ENCODE measurements at regions not wholly inside any gene's neighbourhood (a gene's known extent, or its start where the extent isn't known, plus 50 kb on each side); places are given as distances from the start of the nearest gene placed in this dataset.

DNA sequence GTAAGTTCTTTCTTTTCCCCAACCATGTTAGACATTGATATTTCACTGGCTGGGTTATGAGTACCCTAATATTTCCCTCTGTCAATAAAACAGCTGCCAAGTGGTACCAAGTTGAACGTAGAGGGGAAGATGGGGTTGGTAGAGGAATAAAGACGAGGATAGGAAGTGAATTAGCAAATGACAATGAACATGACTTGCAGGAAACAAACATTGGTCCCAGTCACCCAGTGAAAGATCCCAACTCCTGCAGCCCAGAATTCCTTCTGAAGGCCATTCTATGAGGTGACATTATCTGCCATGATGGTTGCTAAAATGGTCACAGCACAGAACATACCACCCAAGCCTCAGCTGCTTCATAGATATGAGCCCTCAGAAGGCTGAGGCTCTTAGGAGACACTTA, 159.0 kb upstream of the CTNNB1 start:
- Histone ChIP-seq H3K9me3 (ENCODE audit: insufficient read depth in 2 of 2, low read depth in 1 of 2, low read length in 1 of 2) (no peaks in the 10 kb centered on the region), H2BK12ac (ENCODE audit: low read depth, low read length) (no peak overlapping the region), H3K4me2 (ENCODE audit: insufficient read depth in 1 of 2, low read depth in 2 of 2, low read length in 2 of 2) (no peak overlapping the region), H3K14ac (ENCODE audit: insufficient read length) (no peak overlapping the region), H4K20me1 (replicated peaks in 1 of 2; ENCODE audit: control insufficient read depth in 1 of 2, insufficient read depth in 2 of 2, low read length in 2 of 2) (no peaks in the 10 kb centered on the region), H2BK120ac (replicated peaks; ENCODE audit: low read depth, low read length) (no peak overlapping the region), H3K56ac (replicated peaks; ENCODE audit: insufficient read length, low read depth, low read length) (no peak overlapping the region), H4K5ac (ENCODE audit: insufficient read length, low read depth, low read length) (no peak overlapping the region), H3K36me3 (ENCODE audit: control insufficient read depth in 2 of 4, insufficient read depth in 4 of 4, low read length in 3 of 4) (no peaks in the 10 kb centered on the region), H2BK20ac (ENCODE audit: low read length) (no peak overlapping the region), H3K27ac (ENCODE audit: low read depth, low read length) (no peak overlapping the region), H3K4me3 (ENCODE audit: extremely low read depth in 1 of 4, insufficient read depth in 2 of 4, low read depth in 3 of 4, low read length in 4 of 4) (no peak overlapping the region), H4K91ac (replicated peaks; ENCODE audit: insufficient read length, low read length) (no peak overlapping the region), H3K18ac (ENCODE audit: extremely low read depth, low read length) (no peak overlapping the region), H4K8ac (ENCODE audit: extremely low read depth, insufficient read depth, low read length) (no peak overlapping the region), H3K79me2 (ENCODE audit: control insufficient read depth in 1 of 2, insufficient read depth in 2 of 2, low read length in 2 of 2) (no peaks in the 10 kb centered on the region), H2BK5ac (ENCODE audit: low read depth, low read length) (no peak overlapping the region), H3K4ac (replicated peaks; ENCODE audit: insufficient read length, low read depth, low read length) (no peak overlapping the region), H2BK15ac (ENCODE audit: low read length) (no peak overlapping the region), H3K23me2 (ENCODE audit: low read depth, low read length) (no peaks in the 10 kb centered on the region), H2AK5ac (ENCODE audit: low read depth, low read length) (no peak overlapping the region), H3K23ac (ENCODE audit: insufficient read length) (no peak overlapping the region), H2AFZ (ENCODE audit: low read length) (no peak overlapping the region), H3K27me3 (replicated peaks in 1 of 4; ENCODE audit: control insufficient read depth in 3 of 4, extremely low read depth in 1 of 4, insufficient read depth in 3 of 4, low read length in 3 of 4) (no peaks in the 10 kb centered on the region), H3K4me1 (replicated peaks in 1 of 4; ENCODE audit: control insufficient read depth in 3 of 4, insufficient read depth in 4 of 4, low read length in 3 of 4) (no peaks in the 10 kb centered on the region; a peak in 2 of 7 replicates), H3K79me1 (ENCODE audit: low read depth, low read length) (no peaks in the 10 kb centered on the region), H3K9ac (replicated peaks in 1 of 4; ENCODE audit: extremely low read depth in 1 of 4, low read depth in 3 of 4, low read length in 3 of 4) (no peak overlapping the region)
- POLR2A ChIA-PET (ENCODE audit: partially characterized antibody): no interaction called here
- TF ChIP-seq CHD1 (IDR thresholded peaks at IDR 0.05; ENCODE audit: low read depth, low read length): no peak
- no peak for TF ChIP-seq CREB1 (IDR thresholded peaks at IDR 0.05)
- no peak for TF ChIP-seq SRF (IDR thresholded peaks at IDR 0.05; ENCODE audit: low read depth, low read length)
- no peak for TF ChIP-seq JUN (IDR thresholded peaks at IDR 0.05; ENCODE audit: low read depth, low read length)
- no peak for TF ChIP-seq POLR2AphosphoS5 (IDR thresholded peaks at IDR 0.05; ENCODE audit: low read depth, low read length)
- TF ChIP-seq EP300 (IDR thresholded peaks at IDR 0.05; ENCODE audit: borderline replicate concordance in 1 of 2, low read depth in 2 of 2, low read length in 2 of 2): no peak
- TF ChIP-seq SIN3A (conservative IDR thresholded peaks at IDR 0.05 in 1 of 2, IDR thresholded peaks at IDR 0.05 in 1 of 2; ENCODE audit: low read depth in 1 of 2, low read length in 2 of 2): no peak
- TF ChIP-seq BCL11A (IDR thresholded peaks at IDR 0.05; ENCODE audit: low read depth in 2 of 2, low read length in 2 of 2): no peak
- no peak for TF ChIP-seq CHD2 (IDR thresholded peaks at IDR 0.05; ENCODE audit: low read length)
- no peak for TF ChIP-seq MAFK (IDR thresholded peaks at IDR 0.05; ENCODE audit: low read depth, low read length)
- DNase-seq (ENCODE audit: low read depth in 1 of 2, low spot score in 2 of 2) (no peak), FAIRE-seq (no peak)
- WGBS, 2 experiments (ENCODE audit: extremely low coverage in 1 of 2, insufficient coverage in 1 of 2, insufficient read length in 1 of 2, insufficient replicate concordance in 2 of 2, low coverage in 1 of 2, low lambda C conversion rate in 2 of 2, missing lambda C conversion rate in 1 of 2): 81% methylated on average over 2 of the region's 2 CpGs; no CpG with 5 or more reads in 1 of the 2 experiments
- CTCF ChIA-PET (ENCODE audit: partially characterized antibody): no interaction called here
